Midbrain (tissue), 1 donor: ENCODE measurements at regions not wholly inside any gene's neighbourhood (a gene's known extent, or its start where the extent isn't known, plus 50 kb on each side); places are given as distances from the start of the nearest gene placed in this dataset.

Source experiments
- DNase-seq: peaks from one replicate; lab custom pipeline; 2025; lab: John Stamatoyannopoulos, UW

- DNase-seq: peak; percentile 44
Observed at GRCh38 chr7:130912862-130913638, 179.0 kb upstream of the KLF14 start.

DNA sequence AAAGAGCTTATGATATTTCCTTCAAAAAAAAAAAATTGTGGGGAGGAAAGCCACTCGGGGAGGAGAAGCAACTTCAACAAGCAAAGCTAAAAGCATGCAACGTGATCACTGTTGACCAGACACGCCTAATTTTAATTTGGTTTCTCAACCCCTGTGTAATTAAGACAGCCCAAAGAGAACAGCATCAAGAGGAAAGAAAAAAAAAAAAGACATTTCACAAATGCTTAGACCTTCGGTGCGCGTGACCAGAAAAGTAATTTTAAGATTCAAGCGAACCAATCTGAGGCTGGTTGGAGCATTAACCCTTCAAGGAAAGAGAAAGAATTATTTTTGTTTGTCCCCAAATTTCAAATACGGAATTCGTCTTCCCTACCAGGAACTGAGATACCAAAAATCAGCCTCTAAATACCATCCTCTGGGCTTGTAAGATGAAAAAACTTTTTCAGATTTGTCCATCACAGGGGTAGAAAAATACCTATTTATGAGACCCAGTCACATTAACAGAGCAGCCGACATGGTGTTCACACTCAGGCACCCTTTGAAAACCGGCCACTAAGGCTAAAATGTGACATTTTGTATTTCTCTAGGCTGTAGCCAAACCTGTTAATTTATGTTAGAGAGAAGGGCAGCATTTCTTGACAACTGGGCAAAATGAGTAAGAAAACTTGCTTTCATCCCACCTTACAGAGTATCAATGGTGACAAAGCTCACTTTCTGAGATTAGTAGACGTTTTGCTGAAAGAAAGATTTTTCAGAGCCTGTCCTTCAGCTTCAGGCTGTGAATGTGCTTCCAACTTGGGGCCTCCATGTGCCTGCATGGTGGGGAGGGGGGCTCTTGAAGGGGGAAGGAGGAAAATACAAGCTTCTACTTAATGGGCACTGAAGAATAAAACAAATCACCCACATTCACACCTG lies 179.9 kb upstream of the KLF14 start:
- DNase-seq: no peak

DNA sequence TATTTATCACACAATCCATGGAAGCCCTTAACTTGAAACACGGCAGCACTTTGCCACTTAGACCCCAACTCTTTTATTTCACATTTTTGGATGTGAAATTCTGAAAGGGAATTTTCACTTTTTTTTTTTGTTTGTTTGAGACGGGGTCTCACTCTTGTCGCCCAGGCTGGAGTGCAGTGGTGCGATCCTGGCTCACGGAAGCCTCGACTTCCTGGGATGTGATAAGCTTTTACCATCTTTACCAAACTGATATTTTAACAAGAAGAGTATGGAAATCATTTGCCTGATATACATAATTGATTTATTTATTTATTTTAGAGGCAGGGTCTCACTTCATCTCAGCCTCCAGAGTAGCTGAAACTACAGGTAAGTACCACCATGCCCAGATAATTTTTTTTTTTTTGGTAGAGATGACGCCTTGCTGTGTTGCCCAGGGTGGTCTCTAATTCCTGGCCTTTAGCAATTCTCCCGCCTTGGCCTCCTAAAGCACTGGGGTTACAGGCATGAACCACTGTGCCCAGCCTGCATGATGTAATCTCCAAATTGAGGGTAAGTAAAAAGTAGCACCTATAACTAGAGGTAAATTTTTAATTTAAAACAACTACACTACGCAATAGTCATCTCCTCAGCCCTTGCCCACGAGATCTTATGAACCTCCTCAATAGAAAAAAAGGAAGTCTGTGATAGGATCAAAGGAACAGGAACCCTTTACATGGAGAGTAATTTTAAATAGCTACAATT lies 180.7 kb upstream of the KLF14 start:
- DNase-seq: no peak

DNA sequence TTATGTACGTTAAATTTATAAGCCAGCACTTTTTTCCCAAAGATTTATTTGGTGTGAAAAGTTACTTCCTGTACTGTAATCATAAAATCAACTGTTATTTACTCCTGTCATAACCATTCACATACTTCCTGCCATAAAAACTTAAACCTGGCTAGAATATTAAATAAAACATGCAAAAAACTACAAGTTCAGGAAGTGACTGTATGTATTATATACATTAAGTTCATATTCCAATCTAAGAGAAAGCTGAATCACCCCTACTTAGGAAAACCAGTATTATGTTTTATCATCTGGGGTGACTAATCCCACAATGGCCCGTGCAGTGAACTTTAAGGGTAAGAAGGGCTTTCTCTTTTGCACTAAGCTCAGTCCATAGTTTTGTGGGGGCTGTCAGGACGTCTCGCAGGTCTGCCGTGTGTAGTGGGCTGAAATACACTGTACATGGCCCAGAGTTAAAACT lies 183.7 kb upstream of the KLF14 start:
- DNase-seq: no peak

DNA sequence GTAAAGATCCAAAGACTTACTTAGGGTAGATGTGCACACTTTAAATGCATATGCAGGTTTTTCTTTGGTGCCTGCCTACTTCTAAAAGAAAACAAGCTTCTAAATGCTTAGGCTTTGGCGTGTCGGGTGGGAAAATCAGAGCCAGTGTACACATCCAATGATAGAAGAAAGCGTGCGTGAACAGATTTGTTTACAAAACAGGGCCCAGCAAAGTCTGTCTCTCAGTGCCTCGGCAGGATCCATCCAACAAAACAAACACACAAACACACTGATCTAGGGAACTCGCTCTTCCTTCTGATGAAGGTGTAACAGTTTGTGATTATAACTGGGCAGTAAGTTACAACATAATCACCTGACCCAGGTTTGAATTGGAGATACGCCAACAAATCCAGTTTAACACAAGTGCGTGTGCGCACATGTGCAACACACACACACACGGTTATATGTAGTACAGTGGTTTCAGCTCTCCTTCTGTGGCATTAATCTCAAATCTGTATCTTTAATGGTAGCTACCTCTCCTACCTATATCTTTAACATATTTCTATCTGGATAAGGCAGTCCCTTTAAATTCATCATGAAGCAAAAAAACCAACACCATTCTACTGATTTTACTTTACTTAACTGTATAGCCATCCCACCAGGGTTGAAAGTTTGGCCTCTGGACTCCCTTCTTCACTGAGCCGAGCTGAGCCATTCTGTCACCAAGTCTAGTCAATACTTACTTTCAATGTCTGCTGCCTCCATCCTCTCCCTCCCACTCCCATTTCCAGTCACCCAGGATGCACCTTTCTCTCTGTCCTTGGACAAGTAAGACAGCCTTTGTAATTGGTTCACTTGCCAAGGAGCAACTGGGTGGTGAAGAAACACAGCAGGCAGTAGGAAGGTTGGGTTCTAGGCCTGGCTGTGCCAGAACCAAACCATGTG lies 184.4 kb upstream of the KLF14 start:
- no peak for DNase-seq

DNA sequence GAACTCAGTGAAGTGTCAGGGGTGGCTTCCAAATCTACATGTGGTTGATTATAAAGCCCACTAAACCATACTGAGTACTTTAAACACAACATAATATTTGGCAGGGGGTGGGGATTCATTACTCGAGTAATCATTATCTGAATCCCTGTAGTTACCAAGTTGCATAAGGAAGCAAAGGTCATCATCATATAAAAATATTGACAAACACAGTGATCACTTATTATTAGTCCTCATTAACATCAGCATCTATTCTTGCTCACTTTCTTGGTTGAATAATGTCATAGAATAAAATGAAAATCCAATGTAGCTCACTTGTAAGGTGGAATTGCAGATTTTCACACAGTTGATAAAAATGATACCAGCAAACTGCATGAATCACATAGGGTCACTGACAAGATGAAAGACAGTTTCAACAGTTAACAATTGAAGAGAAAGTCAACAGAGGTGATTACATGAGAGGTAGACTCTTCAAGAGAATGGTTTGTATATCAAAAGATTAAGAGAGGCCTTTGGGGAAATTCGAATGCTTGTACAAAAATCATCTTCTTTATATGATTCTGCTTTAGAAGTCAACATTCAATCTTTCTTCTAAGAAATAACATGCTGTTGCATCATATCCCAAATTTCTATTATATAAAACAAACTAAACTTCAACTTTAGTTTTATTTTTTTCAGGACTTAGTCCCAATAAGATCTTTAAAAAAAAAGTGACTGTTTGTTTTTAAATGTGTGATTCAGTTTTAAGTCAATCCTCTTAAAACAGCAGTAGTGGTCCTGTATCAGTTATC lies 185.5 kb upstream of the KLF14 start:
- no peak for DNase-seq

- no peak for DNase-seq
Observed at GRCh38 chr7:130920122-130920521, 186.1 kb upstream of the KLF14 start.

GRCh38 chr7:130921391-130922180 lies 187.6 kb upstream of the KLF14 start:
- DNase-seq: peak; percentile 85

DNA sequence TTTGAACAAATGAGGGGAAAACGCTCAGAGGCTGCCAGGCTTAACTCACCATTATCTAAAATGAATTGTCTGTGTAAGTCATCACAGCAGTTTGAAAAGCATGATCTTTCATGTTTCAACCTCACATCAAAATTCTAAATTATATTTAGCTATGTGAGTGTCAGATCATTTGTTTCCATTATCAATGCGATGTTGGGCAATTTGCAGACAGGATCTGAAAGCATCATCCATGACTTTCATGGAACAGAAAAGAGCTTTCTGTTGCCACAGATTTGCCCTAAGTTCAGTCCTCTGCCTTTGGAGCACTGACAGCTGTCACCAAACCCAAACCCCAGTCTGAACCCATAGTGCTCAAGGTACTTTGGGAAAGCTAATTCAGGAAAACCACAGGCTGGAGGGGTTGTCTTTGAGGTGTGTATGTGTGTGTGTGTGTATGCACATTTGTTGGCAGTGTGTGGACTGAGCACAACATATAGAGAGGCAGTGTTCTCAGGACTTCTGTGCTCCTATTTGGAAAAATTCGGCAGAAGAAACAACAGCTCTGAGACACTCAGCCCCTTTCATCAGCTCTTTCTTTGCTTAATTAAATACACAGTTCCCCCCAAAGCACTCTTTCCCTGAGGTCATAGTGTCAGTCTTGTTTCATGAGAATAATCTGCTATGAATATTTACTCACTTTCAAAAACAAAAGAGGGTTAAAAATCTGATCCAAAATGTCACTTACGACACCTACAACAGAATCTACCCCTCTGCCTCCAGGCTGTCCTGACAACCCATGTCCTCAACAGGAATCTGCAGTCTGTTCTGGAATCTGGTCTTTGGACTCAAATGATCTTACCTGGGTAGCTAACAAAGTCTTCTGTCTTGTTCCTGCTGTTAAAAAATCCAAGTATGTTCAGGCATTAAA lies 188.5 kb upstream of the KLF14 start:
- DNase-seq: no peak

DNA sequence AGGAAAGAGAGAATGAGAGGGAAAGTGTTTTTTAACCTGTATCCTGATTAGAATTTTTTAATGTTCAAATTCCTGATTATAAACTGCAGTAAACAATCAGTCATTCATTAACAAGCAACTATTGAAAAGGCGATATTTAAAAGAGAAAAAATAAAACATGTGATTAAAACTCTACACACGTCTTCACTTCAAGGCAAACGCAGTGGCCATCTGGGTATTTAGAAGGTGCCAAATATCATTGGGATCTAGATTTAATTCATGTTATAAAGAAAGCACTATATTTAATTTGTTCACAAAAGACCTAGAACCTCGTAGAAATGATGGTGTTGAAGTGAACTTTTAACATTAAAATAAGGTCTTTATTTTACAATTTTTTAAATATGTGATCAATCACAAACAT lies 189.4 kb upstream of the KLF14 start:
- DNase-seq: peak; percentile 30

DNA sequence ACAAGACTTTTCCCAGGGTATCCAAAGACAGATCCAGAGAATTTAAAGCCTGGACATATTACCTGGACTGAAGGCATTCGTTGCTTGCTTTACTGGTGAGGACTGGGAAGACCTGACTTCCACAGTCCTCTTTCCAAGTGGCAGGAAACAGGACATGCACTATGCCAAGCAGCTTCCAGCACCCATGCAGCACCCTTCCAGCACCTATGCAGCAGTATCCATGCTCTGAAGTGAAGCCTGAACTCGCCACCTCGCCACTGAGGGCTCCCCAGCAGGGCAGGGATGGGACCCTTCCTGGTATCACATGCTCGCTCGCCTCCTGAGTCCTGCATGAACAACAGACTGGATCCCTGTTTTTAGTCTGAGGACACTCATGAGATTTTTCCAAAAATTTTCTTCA lies 189.9 kb upstream of the KLF14 start:
- no peak for DNase-seq

DNA sequence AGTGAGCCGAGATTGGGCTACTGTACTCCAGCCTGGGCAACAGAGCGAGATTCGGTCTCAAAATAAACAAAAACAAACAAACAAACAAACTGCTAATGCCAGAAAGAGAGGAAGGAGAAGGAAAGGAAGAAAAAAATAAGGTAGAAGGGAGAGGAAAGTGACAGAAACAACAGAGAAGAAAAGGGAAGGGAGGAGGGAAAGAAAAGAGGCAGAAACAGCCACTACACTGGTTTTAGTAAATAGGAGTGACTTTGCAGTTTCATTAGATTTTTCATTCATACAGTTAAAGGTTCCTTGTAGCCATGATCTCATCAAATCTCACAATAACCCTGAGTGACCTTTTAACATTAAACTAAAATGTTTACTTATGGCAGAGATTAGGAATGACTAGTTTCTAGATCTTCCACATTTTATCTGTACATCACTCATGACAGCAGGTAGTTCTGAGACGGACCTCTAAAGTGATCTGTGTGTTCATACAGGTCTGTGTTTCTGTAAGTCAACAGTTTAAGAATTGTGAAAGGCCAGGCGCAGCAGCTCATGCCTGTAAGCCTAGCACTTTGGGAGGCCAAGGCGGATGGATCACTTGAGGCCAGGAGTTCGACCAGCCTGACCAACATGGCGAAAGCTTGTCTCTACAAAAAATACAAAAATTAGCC lies 191.3 kb upstream of the KLF14 start:
- no peak for DNase-seq

DNA sequence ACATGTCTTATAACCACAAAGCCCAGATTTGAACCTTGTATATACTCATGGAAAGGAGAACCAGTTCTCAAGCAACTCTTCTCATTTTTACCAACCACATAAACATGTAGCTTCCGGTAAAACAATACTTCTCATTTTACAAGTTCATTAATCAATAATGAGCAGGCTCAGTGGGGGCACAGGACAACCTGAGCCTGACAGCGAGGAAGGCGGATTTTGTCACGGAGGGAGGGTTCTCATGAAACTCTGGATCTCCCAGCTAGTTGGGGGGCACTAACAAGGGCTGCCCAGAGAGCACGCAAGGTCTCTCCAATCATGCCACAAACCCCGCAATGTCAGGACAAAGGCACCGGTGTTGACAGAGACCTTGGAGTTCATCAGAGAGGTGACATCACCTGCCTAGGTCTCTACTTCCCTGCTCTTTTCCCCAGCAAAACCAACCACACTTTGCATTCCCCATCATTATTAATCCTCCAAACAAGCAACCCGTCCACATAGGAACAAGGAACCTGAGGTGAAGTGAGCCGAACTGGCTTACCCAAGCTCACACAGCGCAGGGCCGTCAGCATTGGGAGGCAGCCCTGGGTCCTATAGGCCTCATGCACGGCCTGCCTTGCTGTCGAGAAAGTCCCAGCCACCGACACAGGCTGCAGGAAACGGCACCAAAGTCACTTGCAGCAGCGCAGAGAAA lies 192.1 kb upstream of the KLF14 start:
- DNase-seq: no peak

GRCh38 chr7:130927062-130927461 lies 193.1 kb upstream of the KLF14 start:
- DNase-seq: no peak

GRCh38 chr7:130927564-130927963 lies 193.6 kb upstream of the KLF14 start:
- DNase-seq: no peak

GRCh38 chr7:130929896-130930659 lies 196.1 kb upstream of the KLF14 start:
- no peak for DNase-seq

GRCh38 chr7:130930681-130931080 lies 196.7 kb upstream of the KLF14 start:
- peak; percentile 16 for DNase-seq
